Body of pancreas (tissue), 4 donors: ENCODE measurements at regions not wholly inside any gene's neighbourhood (a gene's known extent, or its start where the extent isn't known, plus 50 kb on each side); places are given as distances from the start of the nearest gene placed in this dataset.

Experiments
- ATAC-seq: fragments of 150-250 bp; one replicate; pipeline ENCODE4 v1.9.1; 2016
- DNase-seq, 4 donors: peaks; one replicate each; pipeline ENCODE4 v3.0.0-alpha.2; 2019
- H3K27ac ChIP-seq, 4 donors: fragments of 200-600 bp; sonication (generic); 1 replicate in 3 of 4; 2 replicates in 1 of 4; pipeline versions ENCODE4 v1.5.1 to v1.6.1; 2016 to 2019; ENCODE audit warnings: mild to moderate bottlenecking in 1 of 4, mixed read lengths in 1 of 4, moderate library complexity in 1 of 4
- H3K27me3 ChIP-seq, 2 donors: fragments of 200-600 bp; sonication (generic); one replicate each; pipeline ENCODE4 v1.6.0; 2016; ENCODE audit warnings: mild to moderate bottlenecking in 1 of 2
- H3K36me3 ChIP-seq, 2 donors: fragments of 200-600 bp; sonication (generic); replicated peaks in 1 of 2; 2 replicates each; pipeline ENCODE4 v1.5.1; 2016; ENCODE audit warnings: low read depth in 2 of 2; ENCODE audit not compliant: insufficient read depth in 1 of 2
- H3K4me1 ChIP-seq: fragments of 200-600 bp; sonication (generic); one replicate; pipeline ENCODE4 v1.6.0; 2016
- H3K4me3 ChIP-seq, 2 donors: fragments of 200-600 bp; sonication (generic); 1 replicate in 1 of 2; 2 replicates in 1 of 2; pipeline ENCODE4 v1.5.1; 2016 to 2019
- H3K9me3 ChIP-seq, 3 donors: fragments of 200-600 bp; sonication (generic); 1 replicate in 2 of 3; 2 replicates in 1 of 3; pipeline ENCODE4 v1.5.1; 2016
- CTCF ChIP-seq, 7 experiments: fragments of 450-650 bp in 4 of 7; fragments of 200-600 bp in 3 of 7; sonication (generic) in 3 of 7; IDR thresholded peaks; one replicate each; pipeline ENCODE4 v1.5.1; 2016 to 2019; ENCODE audit warnings: antibody characterized with exemption in 7 of 7
- POLR2A ChIP-seq, 3 donors: fragments of 450-650 bp; IDR thresholded peaks; one replicate each; pipeline ENCODE4 v1.6.1; 2016; ENCODE audit warnings: antibody characterized with exemption in 3 of 3, mild to moderate bottlenecking in 2 of 3
- WGBS, 2 donors: methylation state at CpG; one replicate each; pipeline ENCODE4 v1.1.5; 2017; 5-methylcytosine and 5-hydroxymethylcytosine counted together
- intact Hi-C: fragments of 100-400 bp; cut with DNase I; formaldehyde crosslinking; loops from one replicate; pipeline ENCODE4 v1.15.1; 2023

- DNase-seq = no peak
- 85 to 97% methylated on average over 3 of the region's 3 CpGs for WGBS, 2 donors
- Histone ChIP-seq H3K9me3 (no peaks in the 10 kb centered on the region), H3K4me3 (no peak overlapping the region), H3K36me3 (no peaks in the 10 kb centered on the region), H3K27ac (no peak overlapping the region), H3K27me3 (no peaks in the 10 kb centered on the region), H3K4me1 (peaks cover 3% of the 10 kb centered on the region)
- intact Hi-C loops = no loop called here
- TF ChIP-seq POLR2A (IDR thresholded peaks at IDR 0.05) = no peak
- TF ChIP-seq CTCF (IDR thresholded peaks at IDR 0.05) = no peak
- ATAC-seq = no peak
Measured at GRCh38 chr15:35309886-35310285, 224.8 kb upstream of the NANOGP8 start.

GRCh38 chr15:35308802-35309201 lies 223.7 kb upstream of the NANOGP8 start:
- no peak overlapping the region for H3K4me3 ChIP-seq
- DNase-seq (no peak), ATAC-seq (no peak)
- TF ChIP-seq POLR2A (IDR thresholded peaks at IDR 0.05) (no peak), CTCF (IDR thresholded peaks at IDR 0.05) (no peak)
- 43 to 49% methylated on average over 2 of the region's 2 CpGs for WGBS, 2 donors
- H3K4me1 ChIP-seq = peaks cover 3% of the 10 kb centered on the region
- intact Hi-C loops = no loop called here
- no peaks in the 10 kb centered on the region for H3K27me3 ChIP-seq
- no peak overlapping the region for H3K27ac ChIP-seq
- H3K36me3 ChIP-seq = no peaks in the 10 kb centered on the region
- no peaks in the 10 kb centered on the region for H3K9me3 ChIP-seq

GRCh38 chr15:35307676-35308075 lies 222.6 kb upstream of the NANOGP8 start:
- TF ChIP-seq POLR2A (IDR thresholded peaks at IDR 0.05) (no peak), CTCF (IDR thresholded peaks at IDR 0.05) (no peak)
- DNase-seq = no peak
- Histone ChIP-seq H3K4me1 (peaks cover 3% of the 10 kb centered on the region), H3K36me3 (no peaks in the 10 kb centered on the region), H3K27me3 (no peaks in the 10 kb centered on the region), H3K4me3 (no peak overlapping the region), H3K27ac (no peak overlapping the region), H3K9me3 (no peaks in the 10 kb centered on the region)
- no peak for ATAC-seq
- 92 to 100% methylated on average over 1 of the region's 1 CpG for WGBS, 2 donors
- intact Hi-C loops = no loop called here

GRCh38 chr15:35307026-35307425 lies 221.9 kb upstream of the NANOGP8 start:
- Histone ChIP-seq H3K36me3 (no peaks in the 10 kb centered on the region), H3K27me3 (no peaks in the 10 kb centered on the region), H3K4me1 (peaks cover 3% of the 10 kb centered on the region), H3K4me3 (no peak overlapping the region), H3K9me3 (no peaks in the 10 kb centered on the region), H3K27ac (no peak overlapping the region)
- TF ChIP-seq CTCF (IDR thresholded peaks at IDR 0.05) = no peak
- no peak for TF ChIP-seq POLR2A (IDR thresholded peaks at IDR 0.05)
- intact Hi-C loops = no loop called here
- 46 to 53% methylated on average over 1 of the region's 1 CpG for WGBS, 2 donors
- no peak for DNase-seq
- no peak for ATAC-seq

DNA sequence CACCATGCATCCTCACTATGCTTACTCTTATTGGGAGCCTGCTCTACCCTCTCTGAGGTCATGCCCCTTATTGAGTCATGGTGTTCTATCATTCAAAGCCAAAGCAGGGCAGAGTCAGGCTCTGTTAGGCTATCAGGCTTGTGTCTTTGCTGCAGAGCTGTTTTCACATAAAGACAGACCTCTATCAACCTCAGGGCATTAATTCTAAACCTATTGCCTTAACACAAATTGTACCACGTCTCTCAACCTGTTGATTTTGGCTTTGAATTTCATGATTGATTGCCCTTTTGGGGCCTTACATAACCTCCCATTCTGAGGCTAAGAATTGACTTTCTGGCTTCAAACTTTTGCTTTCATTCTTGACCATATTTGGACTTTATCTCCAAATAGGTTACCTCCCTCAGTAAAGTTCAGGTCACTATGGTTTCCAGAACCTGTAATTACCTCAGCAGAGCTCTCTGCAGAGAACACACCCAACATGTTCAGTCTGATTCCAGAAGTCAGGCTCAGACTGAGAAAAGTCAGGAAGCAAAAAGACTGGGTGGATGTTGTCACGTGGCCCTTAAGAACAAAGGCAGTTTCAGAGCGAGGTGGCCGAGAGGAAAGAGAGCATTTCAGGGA lies 221.4 kb upstream of the NANOGP8 start:
- no peak overlapping the region for H3K27ac ChIP-seq
- no peak overlapping the region for H3K4me3 ChIP-seq
- TF ChIP-seq POLR2A (IDR thresholded peaks at IDR 0.05) = no peak
- no peak for TF ChIP-seq CTCF (IDR thresholded peaks at IDR 0.05)
- H3K4me1 ChIP-seq = peaks cover 3% of the 10 kb centered on the region
- no peaks in the 10 kb centered on the region for H3K36me3 ChIP-seq
- intact Hi-C loops = no loop called here
- H3K27me3 ChIP-seq = no peaks in the 10 kb centered on the region
- H3K9me3 ChIP-seq = no peaks in the 10 kb centered on the region
- WGBS, 2 donors = 37 to 43% methylated on average over 4 of the region's 4 CpGs
- peak; percentile 50 for ATAC-seq
- DNase-seq = peak in 1 of 4 donors; percentile 12
